OCI-LY3 (cell line): ENCODE measurements at regions not wholly inside any gene's neighbourhood (a gene's known extent, or its start where the extent isn't known, plus 50 kb on each side); places are given as distances from the start of the nearest gene placed in this dataset.

Source experiments
- EZH2phosphoT487 ChIP-seq: fragments of 200-600 bp; shearing (Covaris generic); IDR thresholded peaks from 2 replicates; pipeline ENCODE4 v1.6.1; 2018; ENCODE audit warnings: antibody characterized with exemption, mixed run types, low read depth
- TF ChIP-seq, protein P1 (sequence below): fragments of 200-600, 300-600 bp; sonication (generic); IDR thresholded peaks from 2 replicates; pipeline ENCODE4 v1.5.1; 2014; ENCODE audit warnings: antibody characterized with exemption, low read length, low read depth

- TF ChIP-seq, protein P1, sequence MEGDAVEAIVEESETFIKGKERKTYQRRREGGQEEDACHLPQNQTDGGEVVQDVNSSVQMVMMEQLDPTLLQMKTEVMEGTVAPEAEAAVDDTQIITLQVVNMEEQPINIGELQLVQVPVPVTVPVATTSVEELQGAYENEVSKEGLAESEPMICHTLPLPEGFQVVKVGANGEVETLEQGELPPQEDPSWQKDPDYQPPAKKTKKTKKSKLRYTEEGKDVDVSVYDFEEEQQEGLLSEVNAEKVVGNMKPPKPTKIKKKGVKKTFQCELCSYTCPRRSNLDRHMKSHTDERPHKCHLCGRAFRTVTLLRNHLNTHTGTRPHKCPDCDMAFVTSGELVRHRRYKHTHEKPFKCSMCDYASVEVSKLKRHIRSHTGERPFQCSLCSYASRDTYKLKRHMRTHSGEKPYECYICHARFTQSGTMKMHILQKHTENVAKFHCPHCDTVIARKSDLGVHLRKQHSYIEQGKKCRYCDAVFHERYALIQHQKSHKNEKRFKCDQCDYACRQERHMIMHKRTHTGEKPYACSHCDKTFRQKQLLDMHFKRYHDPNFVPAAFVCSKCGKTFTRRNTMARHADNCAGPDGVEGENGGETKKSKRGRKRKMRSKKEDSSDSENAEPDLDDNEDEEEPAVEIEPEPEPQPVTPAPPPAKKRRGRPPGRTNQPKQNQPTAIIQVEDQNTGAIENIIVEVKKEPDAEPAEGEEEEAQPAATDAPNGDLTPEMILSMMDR, result no peak
- no peak for TF ChIP-seq EZH2phosphoT487
Measured at GRCh38 chr14:49493557-49493956, 92.6 kb downstream of the RPS29 start.
